DOHH2 (cell line): ENCODE measurements at regions not wholly inside any gene's neighbourhood (a gene's known extent, or its start where the extent isn't known, plus 50 kb on each side); places are given as distances from the start of the nearest gene placed in this dataset.
A peak's percentile ranks its signal among the peaks of the same experiment; 100 is the strongest.

Source experiments
- H3F3A ChIP-seq: fragments of 200-600 bp; sonication (generic), shearing (Covaris generic); 2 replicates; pipeline ENCODE4 v1.6.0; 2016; ENCODE audit warnings: antibody characterized with exemption, mild to moderate bottlenecking; ENCODE audit not compliant: control insufficient read depth, insufficient read depth
- H3K27ac ChIP-seq: fragments of 200-600 bp; sonication (generic); 2 replicates; pipeline ENCODE4 v1.5.1; 2014; ENCODE audit warnings: low read depth, mild to moderate bottlenecking, low read length, moderate library complexity
- H3K27me3 ChIP-seq: fragments of 200-600 bp; sonication (generic); 2 replicates; pipeline ENCODE4 v1.6.1; 2014; ENCODE audit warnings: mild to moderate bottlenecking, low read length, mixed read lengths; ENCODE audit not compliant: control insufficient read depth
- H3K36me3 ChIP-seq: fragments of 200-600 bp; sonication (generic); 2 replicates; pipeline ENCODE4 v1.6.1; 2014; ENCODE audit warnings: mild to moderate bottlenecking, low read length, moderate library complexity, mixed read lengths; ENCODE audit not compliant: control insufficient read depth
- H3K4me1 ChIP-seq: fragments of 200-600 bp; sonication (generic); 2 replicates; pipeline ENCODE4 v1.6.1; 2014; ENCODE audit warnings: mild to moderate bottlenecking, low read length, mixed read lengths; ENCODE audit not compliant: control insufficient read depth
- H3K4me2 ChIP-seq: fragments of 200-600 bp; sonication (generic); 2 replicates; pipeline ENCODE4 v1.6.0; 2014; ENCODE audit warnings: mild to moderate bottlenecking, low read length, moderate library complexity
- H3K4me3 ChIP-seq: fragments of 200-600 bp; sonication (generic); 2 replicates; pipeline ENCODE4 v1.5.1; 2014; ENCODE audit warnings: mild to moderate bottlenecking, low read length, mixed read lengths
- H3K79me2 ChIP-seq: fragments of 200-600 bp; sonication (generic); 2 replicates; pipeline ENCODE4 v1.6.1; 2014; ENCODE audit warnings: mild to moderate bottlenecking, low read length, mixed read lengths; ENCODE audit not compliant: control insufficient read depth
- H3K9me2 ChIP-seq: fragments of 200-600 bp; sonication (generic); replicated peaks from 2 replicates; pipeline ENCODE4 v1.6.1; 2014; ENCODE audit warnings: mild to moderate bottlenecking, low read length, mixed read lengths; ENCODE audit not compliant: control insufficient read depth
- H3K9me3 ChIP-seq: fragments of 200-600 bp; sonication (generic); 2 replicates; pipeline ENCODE4 v1.6.1; 2014; ENCODE audit warnings: antibody characterized with exemption, low read length, mixed read lengths; ENCODE audit not compliant: control insufficient read depth, insufficient read depth
- H4K20me1 ChIP-seq: fragments of 200-600 bp; sonication (generic); 2 replicates; pipeline ENCODE4 v1.6.0; 2014; ENCODE audit warnings: low read depth, mild to moderate bottlenecking, antibody characterized with exemption, low read length, moderate library complexity; ENCODE audit not compliant: control insufficient read depth, insufficient read depth
- EZH2phosphoT487 ChIP-seq: fragments of 200-600 bp; sonication (generic); IDR thresholded peaks from 2 replicates; pipeline ENCODE4 v1.6.1; 2017; ENCODE audit warnings: borderline replicate concordance, mild to moderate bottlenecking, antibody characterized with exemption, low read length, moderate library complexity, mixed read lengths
- TF ChIP-seq, protein P1 (sequence below): fragments of 200-600 bp; sonication (generic); IDR thresholded peaks from one replicate; pipeline ENCODE4 v1.5.1; 2014; ENCODE audit warnings: antibody characterized with exemption, mild to moderate bottlenecking, low read depth, low read length; ENCODE audit not compliant: poor library complexity, severe bottlenecking

GRCh38 chr11:121372671-121373429 is 79.3 kb upstream of the SORL1 start:
- Histone ChIP-seq H3K4me3 (peak overlapping the region; percentile 56), H4K20me1 (no peaks in the 10 kb centered on the region), H3K9me2 (no peaks in the 10 kb centered on the region), H3K79me2 (no peaks in the 10 kb centered on the region), H3K4me2 (peak overlapping the region; percentile 75), H3F3A (peaks cover 43% of the 10 kb centered on the region), H3K4me1 (peaks cover 100% of the 10 kb centered on the region), H3K27me3 (no peaks in the 10 kb centered on the region), H3K27ac (peak overlapping the region; percentile 99), H3K9me3 (no peaks in the 10 kb centered on the region), H3K36me3 (peaks cover 16% of the 10 kb centered on the region)
- no peak for TF ChIP-seq EZH2phosphoT487
- TF ChIP-seq, protein P1, sequence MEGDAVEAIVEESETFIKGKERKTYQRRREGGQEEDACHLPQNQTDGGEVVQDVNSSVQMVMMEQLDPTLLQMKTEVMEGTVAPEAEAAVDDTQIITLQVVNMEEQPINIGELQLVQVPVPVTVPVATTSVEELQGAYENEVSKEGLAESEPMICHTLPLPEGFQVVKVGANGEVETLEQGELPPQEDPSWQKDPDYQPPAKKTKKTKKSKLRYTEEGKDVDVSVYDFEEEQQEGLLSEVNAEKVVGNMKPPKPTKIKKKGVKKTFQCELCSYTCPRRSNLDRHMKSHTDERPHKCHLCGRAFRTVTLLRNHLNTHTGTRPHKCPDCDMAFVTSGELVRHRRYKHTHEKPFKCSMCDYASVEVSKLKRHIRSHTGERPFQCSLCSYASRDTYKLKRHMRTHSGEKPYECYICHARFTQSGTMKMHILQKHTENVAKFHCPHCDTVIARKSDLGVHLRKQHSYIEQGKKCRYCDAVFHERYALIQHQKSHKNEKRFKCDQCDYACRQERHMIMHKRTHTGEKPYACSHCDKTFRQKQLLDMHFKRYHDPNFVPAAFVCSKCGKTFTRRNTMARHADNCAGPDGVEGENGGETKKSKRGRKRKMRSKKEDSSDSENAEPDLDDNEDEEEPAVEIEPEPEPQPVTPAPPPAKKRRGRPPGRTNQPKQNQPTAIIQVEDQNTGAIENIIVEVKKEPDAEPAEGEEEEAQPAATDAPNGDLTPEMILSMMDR: no peak

DNA sequence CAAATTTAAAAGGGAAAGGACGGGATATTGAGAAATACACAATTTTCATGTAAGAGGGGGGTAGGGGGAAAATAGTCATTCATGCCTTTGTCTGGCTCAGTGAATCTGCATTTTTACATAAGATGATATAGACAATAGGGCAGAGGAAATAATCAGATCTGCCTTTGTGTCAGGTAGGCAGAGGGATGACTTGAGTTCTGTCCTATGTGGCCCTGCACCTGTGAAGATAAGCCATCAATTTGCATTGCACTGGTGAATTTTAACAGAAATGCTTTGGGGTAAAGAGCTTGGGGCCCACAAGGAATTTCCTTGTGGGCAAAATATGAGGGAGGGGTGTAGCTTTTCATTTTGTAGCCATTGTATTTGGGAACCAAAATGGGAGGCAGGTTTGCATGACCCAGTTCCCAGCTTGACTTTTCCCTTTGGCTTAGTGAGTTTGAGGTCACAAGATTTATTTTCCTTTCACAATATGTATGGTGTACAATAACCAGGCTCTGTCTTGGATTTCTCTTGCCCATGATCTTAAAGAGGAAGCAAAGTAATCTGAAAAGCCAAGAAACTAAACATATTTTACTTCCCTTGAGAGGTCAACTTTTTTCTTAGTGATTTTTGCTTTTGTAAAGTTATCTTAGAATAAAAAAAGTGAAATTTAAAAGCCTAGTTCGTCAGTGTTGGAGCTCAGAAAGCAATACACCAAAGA is 77.7 kb upstream of the SORL1 start:
- peaks cover 35% of the 10 kb centered on the region for H3F3A ChIP-seq
- peaks cover 100% of the 10 kb centered on the region for H3K4me1 ChIP-seq
- peak overlapping the region; percentile 56 for H3K4me3 ChIP-seq
- H3K9me3 ChIP-seq: no peaks in the 10 kb centered on the region
- TF ChIP-seq EZH2phosphoT487: no peak
- TF ChIP-seq, protein P1: no peak
- H4K20me1 ChIP-seq: no peaks in the 10 kb centered on the region
- H3K27ac ChIP-seq: peak overlapping the region; percentile 99
- H3K9me2 ChIP-seq: no peaks in the 10 kb centered on the region
- H3K27me3 ChIP-seq: no peaks in the 10 kb centered on the region
- H3K4me2 ChIP-seq: peak overlapping the region; percentile 75
- H3K79me2 ChIP-seq: no peaks in the 10 kb centered on the region
- peaks cover 16% of the 10 kb centered on the region for H3K36me3 ChIP-seq

- peaks cover 92% of the 10 kb centered on the region for H3K4me1 ChIP-seq
- peak overlapping the region; percentile 99 for H3K27ac ChIP-seq
- no peaks in the 10 kb centered on the region for H4K20me1 ChIP-seq
- peaks cover 40% of the 10 kb centered on the region for H3F3A ChIP-seq
- H3K4me2 ChIP-seq: peak overlapping the region; percentile 47
- H3K9me3 ChIP-seq: no peaks in the 10 kb centered on the region
- H3K36me3 ChIP-seq: peaks cover 16% of the 10 kb centered on the region
- no peaks in the 10 kb centered on the region for H3K27me3 ChIP-seq
- no peaks in the 10 kb centered on the region for H3K79me2 ChIP-seq
- no peaks in the 10 kb centered on the region for H3K9me2 ChIP-seq
- peak overlapping the region; percentile 36 for H3K4me3 ChIP-seq
- TF ChIP-seq EZH2phosphoT487: no peak
- TF ChIP-seq, protein P1: no peak
Measured at GRCh38 chr11:121376130-121376529, 76.0 kb upstream of the SORL1 start.
